Endodermal cell (in vitro differentiated cells): ENCODE measurements at regions not wholly inside any gene's neighbourhood (a gene's known extent, or its start where the extent isn't known, plus 50 kb on each side); places are given as distances from the start of the nearest gene placed in this dataset.

Experiments
- DNase-seq: peaks from one replicate; pipeline ENCODE4 v3.0.0-alpha.2; 2017
- H3K27ac ChIP-seq: 2 replicates; pipeline ENCODE4 v1.5.1; 2013; ENCODE audit warnings: mild to moderate bottlenecking, low read depth, low read length, moderate library complexity
- H3K27me3 ChIP-seq: 2 replicates; pipeline ENCODE4 v1.6.1; 2013; ENCODE audit warnings: mild to moderate bottlenecking, low read length, moderate library complexity; ENCODE audit not compliant: insufficient read depth, control insufficient read depth, poor library complexity, severe bottlenecking
- H3K36me3 ChIP-seq: 2 replicates; pipeline ENCODE4 v1.7.0; 2013; ENCODE audit warnings: mild to moderate bottlenecking, low read length, moderate library complexity; ENCODE audit not compliant: control insufficient read depth, insufficient read depth
- H3K4me1 ChIP-seq: one replicate; pipeline ENCODE4 v1.7.0; 2013; ENCODE audit warnings: low read length; ENCODE audit not compliant: control insufficient read depth, insufficient read depth
- H3K4me3 ChIP-seq: 2 replicates; pipeline ENCODE4 v1.5.1; 2013; ENCODE audit warnings: mild to moderate bottlenecking, low read length, moderate library complexity
- H3K9ac ChIP-seq: 2 replicates; pipeline ENCODE4 v1.6.1; 2013; ENCODE audit warnings: mild to moderate bottlenecking, low read length, moderate library complexity; ENCODE audit not compliant: poor library complexity, severe bottlenecking; ENCODE audit errors: extremely low read depth
- H3K9me3 ChIP-seq: 2 replicates; pipeline ENCODE4 v1.6.1; 2013; ENCODE audit warnings: mild to moderate bottlenecking, low read length, moderate library complexity; ENCODE audit not compliant: control insufficient read depth
- H3K27ac Mint-ChIP-seq: 2 replicates; pipeline ENCODE4 v1.8.0; 2020; ENCODE audit warnings: mixed read lengths
- H3K27me3 Mint-ChIP-seq: 2 replicates; pipeline ENCODE4 v1.8.0; 2021; ENCODE audit warnings: mild to moderate bottlenecking, mixed read lengths; ENCODE audit not compliant: insufficient read depth
- H3K36me3 Mint-ChIP-seq: 2 replicates; pipeline ENCODE4 v1.8.0; 2020; ENCODE audit warnings: low read depth, mixed read lengths
- H3K4me1 Mint-ChIP-seq: 2 replicates; pipeline ENCODE4 v1.8.0; 2020; ENCODE audit warnings: mixed read lengths
- H3K4me3 Mint-ChIP-seq: 2 replicates; pipeline ENCODE4 v1.8.0; 2020; ENCODE audit warnings: mild to moderate bottlenecking, moderate library complexity, mixed read lengths
- H3K9me3 Mint-ChIP-seq: 2 replicates; pipeline ENCODE4 v1.8.0; 2020; ENCODE audit warnings: mild to moderate bottlenecking, mixed read lengths
- WGBS, 2 experiments: methylation state at CpG; one replicate each; pipeline versions ENCODE4 v1.1.5 to v1.1.7; 2013; ENCODE audit warnings: missing lambda C conversion rate in 2 of 2, mixed read lengths in 1 of 2; ENCODE audit not compliant: insufficient coverage in 1 of 2, insufficient read length in 1 of 2; 5-methylcytosine and 5-hydroxymethylcytosine counted together
- TF ChIP-seq, protein P1 (sequence below): fragments of 200-600 bp; sonication (generic); conservative IDR thresholded peaks from 2 replicates; pipeline ENCODE4 v1.5.0; 2021; ENCODE audit warnings: antibody characterized with exemption, mild to moderate bottlenecking

DNA sequence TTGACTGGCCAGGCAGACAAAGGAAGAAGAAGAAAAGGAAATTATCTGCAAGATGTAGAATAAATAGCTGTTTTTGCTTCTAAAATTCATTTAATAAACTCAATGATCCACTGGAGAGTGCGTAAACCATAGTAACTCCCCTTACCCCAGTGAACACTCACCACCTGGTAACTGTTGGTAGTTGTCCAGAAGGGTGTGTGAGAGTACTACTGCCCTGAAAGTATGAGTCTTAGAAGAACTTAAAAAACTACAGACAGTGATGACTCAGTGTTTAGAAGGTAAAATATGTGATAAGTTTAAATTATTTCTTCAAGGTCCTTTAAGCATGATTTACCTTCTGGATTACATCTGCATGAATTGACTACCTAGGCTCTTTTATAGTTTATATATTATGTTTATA is 53.0 kb upstream of the SEMA3A start:
- DNase-seq: no peak
- TF ChIP-seq, protein P1, sequence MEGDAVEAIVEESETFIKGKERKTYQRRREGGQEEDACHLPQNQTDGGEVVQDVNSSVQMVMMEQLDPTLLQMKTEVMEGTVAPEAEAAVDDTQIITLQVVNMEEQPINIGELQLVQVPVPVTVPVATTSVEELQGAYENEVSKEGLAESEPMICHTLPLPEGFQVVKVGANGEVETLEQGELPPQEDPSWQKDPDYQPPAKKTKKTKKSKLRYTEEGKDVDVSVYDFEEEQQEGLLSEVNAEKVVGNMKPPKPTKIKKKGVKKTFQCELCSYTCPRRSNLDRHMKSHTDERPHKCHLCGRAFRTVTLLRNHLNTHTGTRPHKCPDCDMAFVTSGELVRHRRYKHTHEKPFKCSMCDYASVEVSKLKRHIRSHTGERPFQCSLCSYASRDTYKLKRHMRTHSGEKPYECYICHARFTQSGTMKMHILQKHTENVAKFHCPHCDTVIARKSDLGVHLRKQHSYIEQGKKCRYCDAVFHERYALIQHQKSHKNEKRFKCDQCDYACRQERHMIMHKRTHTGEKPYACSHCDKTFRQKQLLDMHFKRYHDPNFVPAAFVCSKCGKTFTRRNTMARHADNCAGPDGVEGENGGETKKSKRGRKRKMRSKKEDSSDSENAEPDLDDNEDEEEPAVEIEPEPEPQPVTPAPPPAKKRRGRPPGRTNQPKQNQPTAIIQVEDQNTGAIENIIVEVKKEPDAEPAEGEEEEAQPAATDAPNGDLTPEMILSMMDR: no peak
- Mint-ChIP-seq H3K9me3 (peaks cover 36% of the 10 kb centered on the region), H3K4me1 (peaks cover 3% of the 10 kb centered on the region), H3K4me3 (no peak overlapping the region), H3K27ac (no peak overlapping the region), H3K36me3 (peaks cover 4% of the 10 kb centered on the region), H3K27me3 (no peaks in the 10 kb centered on the region)
- peaks cover 22% of the 10 kb centered on the region for H3K9me3 ChIP-seq
- no peak overlapping the region for H3K27ac ChIP-seq
- H3K36me3 ChIP-seq: no peaks in the 10 kb centered on the region
- H3K4me1 ChIP-seq: no peaks in the 10 kb centered on the region
- no peaks in the 10 kb centered on the region for H3K27me3 ChIP-seq
- no peak overlapping the region for H3K9ac ChIP-seq
- H3K4me3 ChIP-seq: no peak overlapping the region
- 100% methylated on average over 1 of the region's 1 CpG; no CpG with 5 or more reads in 1 of the 2 experiments for WGBS, 2 experiments

DNA sequence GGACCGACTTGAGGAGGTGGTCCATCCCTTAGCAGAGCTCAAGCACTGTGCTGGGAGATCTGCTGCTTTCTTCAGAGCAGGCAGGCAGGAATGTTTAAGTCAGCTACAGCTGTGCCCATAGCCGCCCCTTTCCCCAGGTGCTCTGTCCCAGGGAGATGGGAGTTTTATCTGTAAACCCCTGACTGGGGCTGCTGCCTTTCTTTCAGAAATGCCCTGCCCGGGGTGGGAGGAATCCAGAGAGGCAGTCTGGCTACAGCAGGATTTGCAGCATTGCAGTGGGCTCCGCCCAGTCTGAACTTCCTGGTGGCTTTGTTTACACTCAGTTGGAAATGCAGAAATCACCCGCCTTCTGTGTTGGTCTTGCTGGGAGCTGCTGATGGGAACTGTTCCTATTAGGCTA is 51.2 kb upstream of the SEMA3A start:
- H3K4me1 Mint-ChIP-seq: no peaks in the 10 kb centered on the region
- H3K27ac Mint-ChIP-seq: no peak overlapping the region
- DNase-seq: peak; percentile 55
- peaks cover 49% of the 10 kb centered on the region for H3K9me3 Mint-ChIP-seq
- no peak overlapping the region for H3K9ac ChIP-seq
- H3K4me1 ChIP-seq: no peaks in the 10 kb centered on the region
- H3K36me3 Mint-ChIP-seq: peaks cover 4% of the 10 kb centered on the region
- TF ChIP-seq, protein P1: no peak
- 72 to 89% methylated on average over 3 to 5 of the region's 5 CpGs for WGBS, 2 experiments
- H3K27me3 ChIP-seq: no peaks in the 10 kb centered on the region
- H3K4me3 Mint-ChIP-seq: no peak overlapping the region
- no peaks in the 10 kb centered on the region for H3K27me3 Mint-ChIP-seq
- H3K36me3 ChIP-seq: no peaks in the 10 kb centered on the region
- H3K9me3 ChIP-seq: peaks cover 23% of the 10 kb centered on the region
- no peak overlapping the region for H3K4me3 ChIP-seq
- no peak overlapping the region for H3K27ac ChIP-seq
